Transverse colon (tissue), 4 donors: ENCODE measurements at regions not wholly inside any gene's neighbourhood (a gene's known extent, or its start where the extent isn't known, plus 50 kb on each side); places are given as distances from the start of the nearest gene placed in this dataset.

Experiments
- POLR2AphosphoS5 ChIP-seq, 3 donors: sonication (generic); formaldehyde crosslinking; IDR thresholded peaks; one replicate each; pipeline ENCODE4 v1.6.1; 2016; ENCODE audit warnings: antibody characterized with exemption in 3 of 3
- TF ChIP-seq, protein P1 (sequence below), 5 experiments: fragments of 200-600 bp in 3 of 5; fragments of 450-650 bp in 2 of 5; sonication (generic) in 3 of 5; IDR thresholded peaks; 1 replicate in 2 of 5; 2 replicates in 3 of 5; pipeline ENCODE4 v1.5.1; 2016 to 2017; ENCODE audit warnings: antibody characterized with exemption in 5 of 5, inconsistent platforms in 3 of 5, mild to moderate bottlenecking in 2 of 5, moderate library complexity in 1 of 5

DNA sequence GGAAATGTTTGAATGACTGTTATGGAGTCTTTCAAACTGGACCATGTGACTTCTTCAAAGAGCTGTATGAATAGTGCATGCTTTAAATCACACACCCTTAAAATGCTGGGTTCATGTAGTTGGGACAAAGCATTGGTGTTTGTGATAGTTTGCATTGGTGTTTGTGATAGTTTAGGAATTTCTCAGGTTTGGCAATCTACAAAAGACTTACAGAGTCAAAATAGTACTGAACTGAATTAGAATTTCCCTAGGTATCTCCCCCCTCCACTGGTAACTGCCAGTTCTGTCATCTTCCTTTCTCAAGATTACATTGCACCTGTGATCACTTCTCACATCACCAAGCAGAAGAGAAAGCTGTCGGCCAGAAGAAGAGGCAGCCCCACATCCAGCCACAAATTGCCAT, 261.1 kb downstream of the GATA3 start:
- TF ChIP-seq, protein P1, sequence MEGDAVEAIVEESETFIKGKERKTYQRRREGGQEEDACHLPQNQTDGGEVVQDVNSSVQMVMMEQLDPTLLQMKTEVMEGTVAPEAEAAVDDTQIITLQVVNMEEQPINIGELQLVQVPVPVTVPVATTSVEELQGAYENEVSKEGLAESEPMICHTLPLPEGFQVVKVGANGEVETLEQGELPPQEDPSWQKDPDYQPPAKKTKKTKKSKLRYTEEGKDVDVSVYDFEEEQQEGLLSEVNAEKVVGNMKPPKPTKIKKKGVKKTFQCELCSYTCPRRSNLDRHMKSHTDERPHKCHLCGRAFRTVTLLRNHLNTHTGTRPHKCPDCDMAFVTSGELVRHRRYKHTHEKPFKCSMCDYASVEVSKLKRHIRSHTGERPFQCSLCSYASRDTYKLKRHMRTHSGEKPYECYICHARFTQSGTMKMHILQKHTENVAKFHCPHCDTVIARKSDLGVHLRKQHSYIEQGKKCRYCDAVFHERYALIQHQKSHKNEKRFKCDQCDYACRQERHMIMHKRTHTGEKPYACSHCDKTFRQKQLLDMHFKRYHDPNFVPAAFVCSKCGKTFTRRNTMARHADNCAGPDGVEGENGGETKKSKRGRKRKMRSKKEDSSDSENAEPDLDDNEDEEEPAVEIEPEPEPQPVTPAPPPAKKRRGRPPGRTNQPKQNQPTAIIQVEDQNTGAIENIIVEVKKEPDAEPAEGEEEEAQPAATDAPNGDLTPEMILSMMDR (IDR thresholded peaks at IDR 0.05) = no peak
- no peak for TF ChIP-seq POLR2AphosphoS5 (IDR thresholded peaks at IDR 0.05)
